ENCODE measurements at regions not wholly inside any gene's neighbourhood (a gene's known extent, or its start where the extent isn't known, plus 50 kb on each side); places are given as distances from the start of the nearest gene placed in this dataset.

- TF ChIP-seq CTCF (IDR thresholded peaks at IDR 0.05) (no peak), POLR2A (IDR thresholded peaks at IDR 0.05) (no peak)
Observed at GRCh38 chr10:28737096-28737495, 59.8 kb downstream of the BAMBI start.
